NCI-H345 (cell line): ENCODE measurements at regions not wholly inside any gene's neighbourhood (a gene's known extent, or its start where the extent isn't known, plus 50 kb on each side); places are given as distances from the start of the nearest gene placed in this dataset.
"Not testable (repeated sequence)": the region's sequence is repeated elsewhere in the genome, so short reads cannot be mapped to it uniquely, and the experiment has no call there.

Experiments used
- DNase-seq: peaks from one replicate; lab custom pipeline; 2025; lab: John Stamatoyannopoulos, UW

DNA sequence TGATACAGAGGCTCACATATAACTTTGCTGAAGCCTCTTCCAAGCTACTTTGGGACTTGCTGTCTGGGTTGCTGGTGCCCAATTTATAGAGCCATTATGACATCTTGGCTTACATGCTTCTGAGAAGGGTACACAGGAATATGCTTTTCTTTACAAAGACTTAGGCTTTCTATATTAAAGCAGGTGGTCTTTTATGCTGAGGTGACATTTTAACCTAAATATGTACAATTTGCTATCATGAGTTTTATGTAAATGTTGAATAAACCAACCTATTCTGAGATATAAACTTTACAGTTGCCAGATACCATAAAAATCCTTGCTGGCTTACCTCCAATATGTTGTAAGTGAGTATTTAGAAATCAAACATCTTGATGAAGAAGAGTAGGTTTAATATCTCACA lies 509.2 kb upstream of the CHD1 start:
- DNase-seq, result no peak

GRCh38 chr5:99423396-99423795 lies 494.6 kb upstream of the CHD1 start:
- DNase-seq, result not testable (repeated sequence)

DNA sequence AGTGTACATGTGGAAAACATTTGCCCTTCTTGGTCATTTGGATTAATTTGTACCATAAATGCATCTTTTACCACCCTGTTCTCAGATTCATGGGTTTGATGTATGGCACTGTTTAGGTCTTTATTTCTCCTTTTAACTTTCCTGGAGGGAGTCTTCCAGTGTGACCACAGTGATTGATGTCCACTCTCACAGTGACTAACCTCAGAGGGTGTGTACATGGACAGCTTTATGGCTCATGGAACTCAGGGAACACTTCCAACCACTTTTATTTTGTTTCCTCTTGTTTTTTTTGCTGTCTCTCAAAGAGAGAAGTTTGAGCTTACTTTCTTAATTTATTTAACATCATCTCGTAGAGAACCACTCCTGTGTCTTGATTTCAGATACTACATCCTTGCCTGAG lies 489.8 kb upstream of the CHD1 start:
- DNase-seq, result not testable (repeated sequence)

- not testable (repeated sequence) for DNase-seq
Observed at GRCh38 chr5:99410386-99410785, 481.6 kb upstream of the CHD1 start.

DNA sequence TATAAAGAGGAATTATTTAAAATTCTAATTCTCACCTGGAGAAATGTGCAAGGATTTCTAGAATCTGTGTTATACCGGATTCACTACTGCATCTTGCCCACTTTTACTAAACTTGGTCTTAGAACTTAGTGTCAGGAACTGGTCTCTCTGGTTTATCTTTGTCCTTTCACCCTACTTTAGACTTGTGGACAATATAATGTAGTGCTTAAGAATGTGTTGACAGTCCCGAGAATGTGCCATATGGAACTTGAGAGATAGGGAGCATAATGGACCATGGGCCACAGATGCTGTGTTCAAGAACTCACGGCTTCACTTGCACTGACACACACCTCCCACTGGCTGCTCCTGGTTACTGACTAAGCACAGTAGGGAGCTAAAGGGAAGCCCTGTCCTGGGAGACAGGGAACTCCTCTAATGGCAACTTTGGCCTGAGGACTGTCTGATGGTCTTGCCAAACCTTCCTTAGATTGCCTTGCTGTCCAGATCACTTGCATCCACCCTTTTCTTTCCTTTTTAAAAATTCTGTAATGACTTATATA lies 476.0 kb upstream of the CHD1 start:
- DNase-seq, result not testable (repeated sequence)

DNA sequence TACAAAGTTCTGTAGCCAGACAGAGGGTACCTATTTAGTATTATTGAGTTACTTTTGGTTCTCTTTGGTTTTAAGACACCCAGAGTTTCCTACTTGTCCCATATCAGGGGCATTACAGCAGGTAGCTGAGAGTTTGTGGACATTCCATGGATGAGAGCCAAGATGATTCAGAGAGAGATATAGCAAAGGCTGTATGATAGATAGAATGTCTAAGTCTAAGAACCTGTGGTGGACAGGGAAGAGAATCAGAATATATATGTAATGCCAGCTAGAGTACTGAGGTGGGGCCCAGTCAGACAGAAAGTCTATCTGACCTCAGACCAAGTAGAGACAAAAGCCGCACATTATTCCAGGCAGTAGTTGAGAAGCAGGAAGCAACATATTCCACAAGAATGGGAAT lies 471.8 kb upstream of the CHD1 start:
- DNase-seq, result not testable (repeated sequence)

DNA sequence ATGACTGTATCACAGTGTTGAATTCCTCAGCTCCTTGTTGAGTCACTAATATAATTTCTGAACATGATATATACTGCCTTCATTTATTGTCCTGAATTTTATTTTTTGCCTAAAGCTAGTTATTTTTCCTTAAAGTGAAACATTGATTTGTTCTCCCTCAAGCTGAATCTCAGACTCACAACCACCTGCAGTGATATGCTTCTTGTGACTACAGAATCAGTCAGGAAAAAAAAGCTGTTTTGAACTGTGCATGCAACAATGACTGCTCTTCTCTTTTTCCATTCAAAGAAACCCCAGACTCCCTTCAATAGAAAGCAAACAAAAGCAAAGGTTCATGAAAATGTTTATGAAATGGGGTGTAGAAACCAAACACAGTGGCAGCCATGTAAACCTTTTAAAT lies 470.2 kb upstream of the CHD1 start:
- DNase-seq, result peak; percentile 35

- DNase-seq, result no peak
Observed at GRCh38 chr5:99386406-99387077, 457.7 kb upstream of the CHD1 start.

DNA sequence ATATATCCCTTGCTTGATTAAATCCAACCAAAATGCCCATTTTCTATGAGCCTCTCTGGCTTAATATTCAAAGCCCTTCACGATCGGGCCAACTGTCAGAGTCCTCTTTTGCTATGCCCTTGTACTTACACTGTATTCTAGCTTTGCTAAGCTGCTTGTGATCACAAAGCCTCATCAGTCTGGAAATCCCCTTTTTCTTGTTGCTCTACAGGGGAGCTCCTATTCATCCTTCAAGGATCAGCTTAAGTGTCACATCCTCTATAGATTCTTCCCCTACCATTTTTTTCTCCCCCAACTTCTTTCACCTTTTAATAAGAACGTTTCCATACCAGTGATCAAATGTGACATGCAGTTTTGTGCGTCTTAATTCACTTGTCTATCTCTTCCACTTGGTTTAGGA lies 450.4 kb upstream of the CHD1 start:
- DNase-seq, result peak; percentile 5

DNA sequence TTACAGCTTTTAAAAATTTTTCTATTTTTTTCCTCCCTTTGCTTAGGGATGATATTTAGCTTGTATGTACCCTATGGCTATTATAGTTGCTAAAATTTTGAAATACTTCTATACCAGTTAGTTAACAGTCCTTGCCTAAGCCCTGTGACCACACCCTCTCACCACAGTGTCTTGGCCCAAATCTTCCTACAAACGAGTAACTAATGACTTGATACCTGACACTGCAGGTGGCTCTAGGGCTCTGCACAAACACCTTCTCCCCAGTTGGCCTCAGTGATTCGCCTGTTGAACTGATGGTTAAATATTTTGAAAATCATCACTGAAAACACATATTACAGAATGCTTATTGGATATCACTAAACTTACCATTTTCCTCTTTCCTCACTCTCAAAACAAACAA lies 449.6 kb upstream of the CHD1 start:
- DNase-seq, result no peak

- peak; percentile 75 for DNase-seq
Observed at GRCh38 chr5:99369797-99370593, 441.2 kb upstream of the CHD1 start.

DNA sequence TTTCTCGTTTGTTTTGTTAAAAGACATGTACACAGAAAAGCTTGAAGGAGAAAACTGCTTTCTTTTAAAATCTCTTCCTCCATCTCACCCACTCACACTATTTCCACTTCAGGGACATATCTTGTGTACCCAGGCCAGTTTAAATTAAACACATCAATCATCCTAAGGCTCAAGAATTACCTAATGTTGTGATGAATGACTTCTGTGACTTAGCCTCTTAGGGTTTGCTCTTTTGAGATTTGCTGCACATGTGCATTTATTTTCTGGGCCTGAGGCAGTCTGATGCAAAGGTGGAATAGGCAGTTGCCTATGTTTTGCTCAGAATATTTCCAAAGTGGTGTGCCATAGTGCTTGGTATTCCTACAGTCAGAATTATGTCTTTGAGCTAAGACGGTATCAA lies 439.9 kb upstream of the CHD1 start:
- no peak for DNase-seq

DNA sequence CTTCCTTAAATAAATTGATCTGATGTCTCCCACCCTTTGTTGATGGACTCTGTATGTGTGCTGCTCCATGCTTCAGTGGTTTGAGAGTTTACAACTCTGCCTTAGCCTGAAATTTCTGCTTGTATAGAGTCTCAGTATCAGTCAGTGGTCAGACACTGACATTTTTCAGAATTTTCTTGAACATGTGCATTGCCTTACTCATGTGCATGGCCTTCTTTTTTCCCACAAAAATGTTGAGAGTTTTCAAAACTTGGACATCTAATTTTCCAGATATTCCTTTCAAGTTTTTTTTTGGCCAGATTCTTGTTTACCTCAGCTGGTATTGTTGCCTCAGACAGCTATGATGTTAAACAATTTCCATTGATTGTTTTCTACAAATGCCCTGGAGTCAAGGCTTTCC lies 427.1 kb upstream of the CHD1 start:
- no peak for DNase-seq

- no peak for DNase-seq
Observed at GRCh38 chr5:99349787-99350186, 421.0 kb upstream of the CHD1 start.

DNA sequence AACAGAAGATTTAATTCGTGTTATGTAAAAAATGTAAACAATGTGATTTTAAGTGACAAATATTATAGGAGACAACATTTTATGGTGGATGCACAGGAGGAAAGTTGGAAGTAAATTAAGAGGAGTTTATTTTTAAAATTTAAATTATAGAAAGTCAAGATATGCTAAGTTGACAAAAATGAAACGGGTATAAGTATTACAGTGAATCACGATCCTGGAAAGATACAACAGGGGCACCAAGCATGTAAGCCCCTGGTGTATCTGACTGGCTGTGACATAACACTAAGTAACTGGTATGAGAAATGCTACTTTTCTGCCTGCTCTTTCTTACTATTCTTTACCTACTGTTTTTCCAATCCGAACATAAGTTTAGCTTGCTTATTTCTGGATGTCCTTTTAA lies 419.8 kb upstream of the CHD1 start:
- no peak for DNase-seq

DNA sequence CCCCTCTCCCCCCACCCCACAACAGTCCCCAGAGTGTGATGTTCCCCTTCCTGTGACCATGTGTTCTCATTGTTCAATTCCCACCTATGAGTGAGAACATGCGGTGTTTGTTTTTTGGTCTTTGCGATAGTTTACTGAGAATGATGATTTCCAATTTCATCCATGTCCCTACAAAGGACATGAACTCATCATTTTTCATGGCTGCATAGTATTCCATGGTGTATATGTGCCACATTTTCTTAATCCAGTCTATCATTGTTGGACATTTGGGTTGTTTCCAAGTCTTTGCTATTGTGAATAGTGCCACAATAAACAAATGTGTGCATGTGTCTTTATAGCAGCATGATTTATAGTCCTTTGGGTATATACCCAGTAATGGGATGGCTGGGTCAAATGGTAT lies 411.0 kb upstream of the CHD1 start:
- not testable (repeated sequence) for DNase-seq

- no peak for DNase-seq
Observed at GRCh38 chr5:99334936-99335335, 406.1 kb upstream of the CHD1 start.

GRCh38 chr5:99331061-99331460 lies 402.3 kb upstream of the CHD1 start:
- DNase-seq, result peak; percentile 79

DNA sequence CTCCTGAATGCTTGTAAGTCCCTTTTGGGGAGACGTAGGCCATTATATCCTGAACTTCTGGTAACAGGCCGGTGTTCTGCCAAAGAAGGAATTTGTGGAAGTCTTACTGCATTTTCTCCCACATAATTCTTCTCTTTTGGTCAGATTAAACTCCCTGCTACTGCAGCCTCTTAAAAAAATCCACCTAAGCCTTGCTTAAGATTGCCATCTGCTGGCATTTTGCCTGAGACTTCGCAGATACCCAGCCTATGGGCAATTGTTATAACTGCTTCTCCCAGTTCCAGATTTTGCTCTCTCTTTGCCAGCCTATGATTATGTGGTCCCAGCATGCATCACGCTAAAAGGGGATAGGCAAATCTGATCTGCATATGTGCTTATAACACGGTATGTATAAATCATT lies 391.6 kb upstream of the CHD1 start:
- DNase-seq, result no peak

DNA sequence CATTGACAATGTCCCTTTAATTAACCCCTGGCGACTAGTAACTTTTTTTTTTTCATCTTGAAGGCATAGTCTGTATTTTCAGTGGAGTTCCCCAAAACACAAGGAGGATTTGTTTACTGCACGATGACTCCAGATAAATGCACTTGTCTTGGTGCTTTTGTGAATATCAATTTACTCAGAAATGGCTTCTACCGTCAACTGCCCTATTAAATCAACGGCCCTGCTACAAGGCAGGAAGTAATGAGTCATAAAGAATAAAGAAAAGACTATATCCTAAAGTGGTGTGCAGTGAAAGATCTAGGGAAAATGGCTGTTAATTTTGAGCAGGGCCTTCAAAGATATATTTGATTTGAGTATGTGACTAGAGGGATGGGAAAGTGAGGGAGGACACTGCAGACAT lies 388.3 kb upstream of the CHD1 start:
- DNase-seq, result no peak

GRCh38 chr5:99316484-99316883 lies 387.7 kb upstream of the CHD1 start:
- DNase-seq, result no peak

GRCh38 chr5:99315413-99316183 lies 386.8 kb upstream of the CHD1 start:
- DNase-seq, result no peak

GRCh38 chr5:99314721-99315120 lies 385.9 kb upstream of the CHD1 start:
- no peak for DNase-seq
